ENCODE measurements at regions not wholly inside any gene's neighbourhood (a gene's known extent, or its start where the extent isn't known, plus 50 kb on each side); places are given as distances from the start of the nearest gene placed in this dataset.

DNA sequence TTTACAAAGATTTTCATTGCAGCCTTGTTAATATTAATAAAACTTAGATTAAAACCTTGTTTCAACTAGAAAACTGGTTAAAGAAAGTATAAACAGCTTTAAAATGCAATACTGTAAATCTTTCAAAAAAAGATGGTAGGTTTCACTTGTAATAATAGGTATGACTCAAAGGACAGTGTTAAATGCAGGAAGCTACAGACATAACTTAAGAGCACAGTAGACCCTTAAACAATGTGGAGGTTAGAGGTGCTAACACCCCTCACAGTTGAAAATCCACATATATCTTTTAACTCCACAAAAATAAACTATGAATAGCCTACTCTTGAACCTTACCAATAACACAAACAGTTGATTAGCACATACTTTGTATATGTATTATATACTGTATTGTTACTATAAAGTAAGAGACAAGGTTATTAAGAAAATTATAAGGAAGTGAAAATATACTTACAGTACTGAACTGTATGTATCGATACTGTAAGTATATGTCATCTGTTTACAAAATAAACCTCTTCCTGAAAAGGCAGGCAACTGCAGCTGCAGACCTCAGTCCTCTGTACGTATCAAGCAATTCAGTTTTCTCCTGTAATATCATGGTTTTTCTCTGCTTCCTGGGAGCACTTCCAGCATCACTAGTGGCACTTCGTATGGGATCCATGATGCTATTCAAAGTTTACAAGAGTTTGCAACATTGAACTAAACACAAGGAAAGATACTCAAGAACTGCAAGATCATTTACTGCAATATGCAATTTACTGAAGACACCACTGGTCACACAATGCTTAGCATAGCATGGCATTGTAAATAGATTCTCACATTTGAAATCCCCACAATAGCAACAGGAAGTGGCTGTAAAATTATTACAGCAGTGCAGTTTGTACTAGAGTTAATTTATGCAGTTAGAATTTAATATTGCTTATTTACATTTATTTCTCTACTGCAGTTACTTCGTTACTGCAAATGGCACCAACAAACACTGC, 610.5 kb upstream of the LRRTM4 start:
- Mint-ChIP-seq H3K36me3 (ENCODE audit: insufficient read depth) (no peaks in the 10 kb centered on the region), H3K4me1 (ENCODE audit: low read depth) (peaks cover 5% of the 10 kb centered on the region), H3K27ac (no peak overlapping the region), H3K27me3 (peaks cover 4% of the 10 kb centered on the region), H3K4me3 (ENCODE audit: low read depth) (no peak overlapping the region), H3K9me3 (ENCODE audit: low read depth) (no peaks in the 10 kb centered on the region)
- TF ChIP-seq, protein P1, sequence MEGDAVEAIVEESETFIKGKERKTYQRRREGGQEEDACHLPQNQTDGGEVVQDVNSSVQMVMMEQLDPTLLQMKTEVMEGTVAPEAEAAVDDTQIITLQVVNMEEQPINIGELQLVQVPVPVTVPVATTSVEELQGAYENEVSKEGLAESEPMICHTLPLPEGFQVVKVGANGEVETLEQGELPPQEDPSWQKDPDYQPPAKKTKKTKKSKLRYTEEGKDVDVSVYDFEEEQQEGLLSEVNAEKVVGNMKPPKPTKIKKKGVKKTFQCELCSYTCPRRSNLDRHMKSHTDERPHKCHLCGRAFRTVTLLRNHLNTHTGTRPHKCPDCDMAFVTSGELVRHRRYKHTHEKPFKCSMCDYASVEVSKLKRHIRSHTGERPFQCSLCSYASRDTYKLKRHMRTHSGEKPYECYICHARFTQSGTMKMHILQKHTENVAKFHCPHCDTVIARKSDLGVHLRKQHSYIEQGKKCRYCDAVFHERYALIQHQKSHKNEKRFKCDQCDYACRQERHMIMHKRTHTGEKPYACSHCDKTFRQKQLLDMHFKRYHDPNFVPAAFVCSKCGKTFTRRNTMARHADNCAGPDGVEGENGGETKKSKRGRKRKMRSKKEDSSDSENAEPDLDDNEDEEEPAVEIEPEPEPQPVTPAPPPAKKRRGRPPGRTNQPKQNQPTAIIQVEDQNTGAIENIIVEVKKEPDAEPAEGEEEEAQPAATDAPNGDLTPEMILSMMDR (IDR thresholded peaks at IDR 0.05; ENCODE audit: unreplicated experiment), result no peak
- no peak for DNase-seq (ENCODE audit: low spot score, unreplicated experiment)

DNA sequence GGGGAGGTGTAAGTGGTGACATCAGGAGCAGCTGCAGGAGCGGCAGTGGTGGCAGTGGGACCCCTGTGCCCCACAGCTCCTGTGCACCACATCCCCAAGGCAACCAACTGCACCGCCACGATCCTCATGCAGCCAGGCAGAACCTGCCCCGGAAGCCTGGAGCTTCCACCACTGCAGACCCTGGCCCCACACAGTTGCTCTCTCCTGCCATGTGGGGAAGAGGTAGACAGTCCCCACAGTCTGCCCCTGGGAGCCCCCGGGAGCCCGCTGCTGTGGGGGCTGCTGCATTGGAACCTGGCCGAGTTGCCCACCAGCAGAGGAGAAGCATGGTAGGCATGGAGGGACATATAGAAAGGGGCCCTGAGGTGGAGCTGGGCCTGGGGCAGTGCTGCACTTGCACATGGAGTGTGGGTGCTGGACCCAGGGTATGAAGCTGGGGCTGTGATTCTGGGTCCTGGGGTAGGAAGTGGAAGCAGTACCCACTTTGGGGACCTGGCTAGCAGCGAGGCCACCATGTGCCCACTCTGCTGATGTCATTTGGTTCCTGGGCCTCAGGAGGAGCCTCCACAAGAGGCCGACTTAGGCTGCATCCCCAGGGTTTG, 623.3 kb upstream of the LRRTM4 start:
- Mint-ChIP-seq H3K4me1 (ENCODE audit: low read depth) (no peaks in the 10 kb centered on the region), H3K36me3 (ENCODE audit: insufficient read depth) (no peaks in the 10 kb centered on the region), H3K4me3 (ENCODE audit: low read depth) (no peak overlapping the region), H3K27me3 (no peaks in the 10 kb centered on the region), H3K27ac (no peak overlapping the region), H3K9me3 (ENCODE audit: low read depth) (no peaks in the 10 kb centered on the region)
- no peak for DNase-seq (ENCODE audit: low spot score, unreplicated experiment)
- TF ChIP-seq, protein P1 (IDR thresholded peaks at IDR 0.05; ENCODE audit: unreplicated experiment), result no peak

DNA sequence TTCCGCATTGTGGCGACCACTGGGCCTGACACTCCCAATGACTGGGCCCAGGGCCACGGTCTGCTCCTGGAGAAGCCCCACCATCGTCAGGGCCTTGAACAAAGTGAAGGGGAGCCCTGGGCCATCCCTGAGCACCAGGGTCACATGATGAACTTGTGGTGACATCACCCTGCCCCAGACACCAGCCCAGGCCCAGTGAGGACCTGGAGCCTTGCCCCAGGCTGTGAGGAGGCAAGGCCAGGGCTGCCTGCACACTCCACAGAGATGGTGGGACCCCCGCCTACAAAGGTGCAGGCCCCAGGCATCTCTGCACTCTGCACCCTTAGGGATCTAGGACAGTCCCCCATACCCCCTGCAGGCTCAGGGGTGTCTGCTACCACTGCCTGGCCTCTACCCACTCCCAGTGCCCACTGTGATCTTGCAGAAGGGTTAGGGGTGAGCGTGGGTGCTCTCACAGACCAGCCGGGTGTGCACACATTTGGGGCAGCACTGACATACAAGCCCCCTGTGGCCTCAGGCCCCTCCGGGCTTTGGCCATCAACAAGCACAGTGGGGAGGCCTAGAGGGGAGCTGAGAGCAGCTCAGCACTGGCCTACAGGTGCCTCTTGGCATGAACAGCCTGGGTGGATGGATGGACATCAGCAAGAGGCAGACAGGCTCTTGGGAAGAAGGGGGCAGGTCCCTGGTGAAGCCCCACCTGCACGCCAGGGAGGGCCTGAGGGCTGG, 624.0 kb upstream of the LRRTM4 start:
- H3K9me3 Mint-ChIP-seq (ENCODE audit: low read depth), result no peaks in the 10 kb centered on the region
- H3K27ac Mint-ChIP-seq, result no peak overlapping the region
- H3K4me1 Mint-ChIP-seq (ENCODE audit: low read depth), result no peaks in the 10 kb centered on the region
- no peaks in the 10 kb centered on the region for H3K27me3 Mint-ChIP-seq
- no peak for DNase-seq (ENCODE audit: low spot score, unreplicated experiment)
- H3K4me3 Mint-ChIP-seq (ENCODE audit: low read depth), result no peak overlapping the region
- TF ChIP-seq, protein P1 (IDR thresholded peaks at IDR 0.05; ENCODE audit: unreplicated experiment), result no peak
- H3K36me3 Mint-ChIP-seq (ENCODE audit: insufficient read depth), result no peaks in the 10 kb centered on the region

DNA sequence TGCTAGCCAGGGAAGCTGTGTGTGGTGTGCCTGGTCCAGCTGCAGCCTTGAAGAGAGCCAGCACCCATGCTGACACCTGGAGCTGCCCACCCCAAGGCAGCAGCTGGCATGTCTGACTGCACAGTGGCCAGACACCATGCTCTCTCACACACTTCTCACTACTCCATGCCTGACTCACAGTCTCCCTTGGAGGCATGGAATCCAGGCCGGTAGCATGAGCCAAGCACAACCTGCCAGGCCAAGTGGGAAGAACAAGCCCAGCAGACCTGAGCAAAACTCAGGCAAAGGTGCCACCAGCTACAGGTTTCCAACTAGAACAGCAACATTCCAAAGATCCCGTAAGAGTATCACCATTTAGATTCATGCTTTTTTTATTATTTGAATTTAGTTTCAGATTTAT, 625.3 kb upstream of the LRRTM4 start:
- no peaks in the 10 kb centered on the region for H3K27me3 Mint-ChIP-seq

More for the DNA sequence above, 625.3 kb upstream of the LRRTM4 start:
- TF ChIP-seq, protein P1 (IDR thresholded peaks at IDR 0.05; ENCODE audit: unreplicated experiment), result no peak
- no peak for DNase-seq (ENCODE audit: low spot score, unreplicated experiment)
- no peaks in the 10 kb centered on the region for H3K4me1 Mint-ChIP-seq (ENCODE audit: low read depth)
- H3K27ac Mint-ChIP-seq, result no peak overlapping the region
- H3K36me3 Mint-ChIP-seq (ENCODE audit: insufficient read depth), result no peaks in the 10 kb centered on the region
- no peaks in the 10 kb centered on the region for H3K9me3 Mint-ChIP-seq (ENCODE audit: low read depth)
- no peak overlapping the region for H3K4me3 Mint-ChIP-seq (ENCODE audit: low read depth)
